Choroid plexus epithelial cell (primary cell): ENCODE measurements at regions not wholly inside any gene's neighbourhood (a gene's known extent, or its start where the extent isn't known, plus 50 kb on each side); places are given as distances from the start of the nearest gene placed in this dataset.

Experiments
- DNase-seq: peaks from one replicate; pipeline ENCODE4 v3.0.0-alpha.2; 2010; ENCODE audit warnings: low read depth
- H3K4me3 ChIP-seq: 2 replicates; pipeline ENCODE4 v1.5.1; 2011; ENCODE audit warnings: low read depth, mild to moderate bottlenecking, control low read depth, low read length, moderate library complexity
- CTCF ChIP-seq: conservative IDR thresholded peaks from 2 replicates; pipeline ENCODE4 v1.5.1; 2011; ENCODE audit warnings: low read depth, mild to moderate bottlenecking, control low read depth, inconsistent platforms, low read length, moderate library complexity

DNA sequence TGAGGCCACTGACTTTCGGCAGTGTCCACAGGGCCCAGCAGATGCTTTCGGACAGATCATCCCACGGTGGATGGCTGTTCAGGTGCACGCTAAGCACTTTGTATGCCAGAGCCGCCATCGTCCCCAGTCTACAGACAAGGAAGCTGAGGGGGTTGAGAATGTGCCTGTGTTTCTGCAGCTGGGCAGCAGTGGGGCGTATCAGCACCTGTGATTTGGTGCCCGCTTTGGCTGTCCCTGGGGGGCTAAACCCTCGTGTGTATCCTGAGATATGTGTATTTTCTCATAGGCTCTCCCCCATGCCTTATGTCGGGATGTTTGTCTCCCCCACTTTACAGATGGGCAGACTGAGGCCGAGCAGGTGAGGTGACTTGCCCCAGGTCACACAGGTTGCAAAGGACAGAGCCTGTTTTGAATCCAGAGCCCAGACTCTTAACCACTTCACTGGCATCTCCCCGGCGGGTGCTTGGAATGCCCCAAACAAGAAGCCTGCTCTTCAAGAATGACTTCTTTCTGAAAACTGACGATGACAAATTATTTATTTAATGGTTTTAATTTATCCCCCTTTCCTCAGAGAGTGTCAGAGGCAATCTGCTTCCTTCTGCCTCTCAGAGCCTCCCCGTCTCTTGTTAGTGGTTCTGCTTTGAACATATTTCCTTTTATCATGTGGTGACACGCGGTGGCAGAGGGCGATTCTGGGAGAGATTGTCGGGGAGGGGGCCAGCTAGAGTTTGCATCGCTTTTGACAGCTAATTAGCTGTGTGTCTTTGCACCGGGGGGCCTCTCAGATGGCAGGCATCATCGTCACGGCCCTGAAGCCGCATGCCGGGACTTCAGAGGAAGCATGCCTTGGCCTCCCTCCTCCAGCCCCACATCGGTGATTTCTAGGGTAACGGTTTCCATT is 149.6 kb upstream of the CIBAR2 start:
- no peak for TF ChIP-seq CTCF
- no peak overlapping the region for H3K4me3 ChIP-seq
- no peak for DNase-seq

GRCh38 chr16:85262558-85263238 is 150.4 kb upstream of the CIBAR2 start:
- no peak overlapping the region for H3K4me3 ChIP-seq
- TF ChIP-seq CTCF: no peak
- no peak for DNase-seq

GRCh38 chr16:85263239-85263585 is 150.9 kb upstream of the CIBAR2 start:
- no peak for DNase-seq
- no peak overlapping the region for H3K4me3 ChIP-seq
- TF ChIP-seq CTCF: no peak

DNA sequence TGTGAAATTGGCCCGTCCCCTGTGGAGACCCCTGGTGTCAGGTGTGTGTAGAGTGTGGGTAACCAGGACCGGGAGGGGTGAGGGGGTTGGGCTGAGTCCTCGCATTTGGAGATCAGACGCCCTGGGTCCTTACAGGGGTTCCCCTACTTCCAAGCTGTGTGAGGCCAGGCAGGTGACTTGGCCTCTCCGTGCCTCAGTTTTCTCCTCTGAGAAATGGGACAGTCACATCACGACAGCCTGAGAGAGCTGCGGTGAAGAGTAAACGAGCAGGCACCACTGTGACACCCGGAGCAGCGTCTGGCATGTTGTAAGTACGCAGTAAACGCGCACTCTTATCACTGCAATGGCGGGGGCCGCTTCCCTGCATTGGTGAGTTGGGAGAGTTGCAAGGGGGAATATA is 152.5 kb upstream of the CIBAR2 start:
- TF ChIP-seq CTCF: no peak
- no peak overlapping the region for H3K4me3 ChIP-seq
- DNase-seq: no peak

DNA sequence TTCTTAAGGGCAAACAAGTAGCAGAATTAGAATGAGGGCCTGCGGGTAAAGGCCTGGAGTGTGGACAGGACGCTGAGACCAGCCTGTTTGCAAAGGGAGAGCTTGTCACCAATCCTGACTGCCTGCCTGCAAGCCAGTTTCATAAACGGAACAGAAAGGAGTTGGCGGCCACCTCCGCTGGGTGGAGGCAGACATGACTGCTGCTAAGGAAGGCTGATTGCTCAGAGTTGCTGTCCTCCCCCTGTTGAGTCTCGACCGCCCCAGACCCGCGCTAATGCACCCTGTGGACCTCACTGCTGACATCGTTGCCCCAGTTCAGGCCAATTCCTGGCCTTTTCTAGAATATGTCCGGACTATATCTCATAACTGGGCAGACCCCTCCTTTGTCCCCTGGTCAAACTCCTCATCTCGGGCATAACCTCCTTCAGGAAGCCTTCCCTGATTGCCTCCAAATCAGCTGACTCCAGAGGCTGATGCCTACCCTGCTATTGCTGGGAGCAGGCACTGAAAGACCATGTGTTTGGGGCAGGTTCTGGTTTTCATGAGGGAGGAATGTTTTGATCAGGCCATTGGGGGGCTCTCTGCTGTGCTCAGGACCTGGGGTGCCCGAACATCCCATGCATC is 153.0 kb upstream of the CIBAR2 start:
- H3K4me3 ChIP-seq: no peak overlapping the region
- DNase-seq: no peak
- TF ChIP-seq CTCF: no peak

GRCh38 chr16:85265810-85266209 is 153.5 kb upstream of the CIBAR2 start:
- no peak for DNase-seq
- no peak for TF ChIP-seq CTCF
- H3K4me3 ChIP-seq: no peak overlapping the region
